NT2/D1 (cell line): ENCODE measurements at regions not wholly inside any gene's neighbourhood (a gene's known extent, or its start where the extent isn't known, plus 50 kb on each side); places are given as distances from the start of the nearest gene placed in this dataset.

Experiments used
- DNase-seq: peaks from one replicate; pipeline ENCODE4 v3.0.0-alpha.2; 2011; ENCODE audit warnings: low read depth, low spot score
- H3K27me3 ChIP-seq: 2 replicates; pipeline ENCODE4 v1.6.0; 2011; ENCODE audit warnings: mild to moderate bottlenecking; ENCODE audit not compliant: insufficient read length, insufficient read depth
- H3K36me3 ChIP-seq: 2 replicates; pipeline ENCODE4 v1.6.1; 2011; ENCODE audit warnings: mild to moderate bottlenecking, low read length, mixed read lengths; ENCODE audit not compliant: insufficient read depth, insufficient read length
- H3K4me1 ChIP-seq: 2 replicates; pipeline ENCODE4 v1.5.1; 2011; ENCODE audit not compliant: insufficient read depth, insufficient read length
- H3K4me3 ChIP-seq: 2 replicates; pipeline ENCODE4 v1.5.1; 2011; ENCODE audit warnings: low read depth; ENCODE audit not compliant: insufficient read length
- H3K9ac ChIP-seq: 2 replicates; pipeline ENCODE4 v1.6.0; 2011; ENCODE audit warnings: low read depth; ENCODE audit not compliant: insufficient read length
- H3K9me3 ChIP-seq: 2 replicates; pipeline ENCODE4 v1.5.1; 2011; ENCODE audit warnings: mild to moderate bottlenecking, low read length; ENCODE audit not compliant: insufficient read depth
- SUZ12 ChIP-seq: IDR thresholded peaks from 2 replicates; pipeline ENCODE4 v1.6.1; 2011; ENCODE audit not compliant: insufficient read length, insufficient read depth; ENCODE audit errors: extremely low read depth
- YY1 ChIP-seq: IDR thresholded peaks from 2 replicates; pipeline ENCODE4 v1.6.1; 2011; ENCODE audit not compliant: insufficient read length, insufficient read depth
- ZNF274 ChIP-seq: IDR thresholded peaks from 2 replicates; pipeline ENCODE4 v1.6.1; 2011; ENCODE audit warnings: mild to moderate bottlenecking, low read depth, low read length

DNA sequence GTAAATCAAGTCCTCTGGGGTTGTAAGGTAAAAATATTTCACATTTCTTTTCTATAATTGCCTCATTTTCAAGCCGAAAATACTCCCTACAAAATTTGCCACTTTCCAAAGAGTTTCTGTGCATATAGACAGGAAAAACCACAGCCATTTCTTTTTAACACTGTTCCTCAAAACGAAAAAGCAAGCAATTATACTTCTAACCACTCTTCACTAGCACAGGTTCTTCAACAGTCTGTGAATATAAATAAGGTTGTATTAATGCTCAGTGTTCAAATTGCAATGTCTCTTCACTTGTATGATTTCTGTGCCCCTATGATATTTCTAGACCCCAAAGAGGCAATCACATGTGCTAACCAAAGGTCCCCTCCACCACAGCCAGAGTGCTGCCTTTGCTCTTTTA is 206.0 kb downstream of the SIM1 start:
- H3K9me3 ChIP-seq = no peaks in the 10 kb centered on the region
- no peak for DNase-seq
- TF ChIP-seq YY1 (no peak), ZNF274 (no peak), SUZ12 (no peak)
- H3K4me1 ChIP-seq = no peaks in the 10 kb centered on the region
- no peak overlapping the region for H3K4me3 ChIP-seq
- no peak overlapping the region for H3K9ac ChIP-seq
- H3K36me3 ChIP-seq = no peaks in the 10 kb centered on the region
- H3K27me3 ChIP-seq = no peaks in the 10 kb centered on the region

DNA sequence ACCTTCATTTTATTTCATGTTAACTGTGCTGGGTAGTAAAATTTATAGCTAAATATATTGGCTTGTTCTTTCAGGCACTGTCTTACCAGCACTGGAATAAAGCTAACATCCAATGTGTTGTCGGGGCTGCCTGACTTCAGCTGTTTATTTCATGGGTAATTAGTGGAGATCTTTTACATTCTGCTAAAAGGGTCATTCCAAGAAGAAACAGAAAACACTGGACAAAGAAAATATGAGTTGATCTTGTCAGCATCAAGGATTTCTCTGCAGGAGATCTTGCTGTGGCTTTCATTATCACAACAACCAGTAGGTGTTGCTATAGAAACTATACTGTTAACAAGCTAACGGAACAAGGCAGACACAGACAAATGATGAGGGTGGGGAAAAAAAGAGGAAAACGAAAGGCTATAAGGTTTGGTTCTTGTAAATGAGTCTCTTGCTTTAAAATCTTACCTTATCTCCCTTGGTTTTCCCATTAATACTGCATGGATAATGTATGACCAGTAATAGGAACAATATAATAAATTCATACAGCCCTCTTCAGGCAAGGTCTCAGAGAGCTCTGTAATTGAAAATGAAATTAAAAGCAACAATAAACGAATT is 206.8 kb downstream of the SIM1 start:
- H3K36me3 ChIP-seq = no peaks in the 10 kb centered on the region
- no peaks in the 10 kb centered on the region for H3K4me1 ChIP-seq
- H3K9me3 ChIP-seq = no peaks in the 10 kb centered on the region
- DNase-seq = no peak
- TF ChIP-seq YY1 (no peak), ZNF274 (no peak), SUZ12 (no peak)
- no peak overlapping the region for H3K4me3 ChIP-seq
- no peak overlapping the region for H3K9ac ChIP-seq
- no peaks in the 10 kb centered on the region for H3K27me3 ChIP-seq

DNA sequence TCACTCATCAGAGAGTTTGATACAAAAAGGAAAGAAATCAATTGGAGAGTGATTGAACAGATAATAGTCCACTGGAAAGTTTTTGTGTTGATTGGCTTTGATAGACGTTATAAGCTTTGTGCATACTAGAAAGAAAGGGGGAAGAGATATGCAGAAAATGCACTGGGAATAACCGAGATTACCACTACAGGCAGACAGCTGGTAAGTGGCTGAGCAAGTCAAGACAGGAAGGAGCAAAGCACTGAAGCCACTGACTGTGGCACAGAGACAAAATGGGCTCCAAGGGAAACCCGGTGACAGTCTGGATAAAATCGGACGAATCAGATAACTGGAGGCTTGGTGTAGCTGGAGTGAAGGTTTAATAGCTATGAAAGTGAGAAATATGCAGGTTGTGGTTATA is 209.0 kb downstream of the SIM1 start:
- no peaks in the 10 kb centered on the region for H3K4me1 ChIP-seq
- H3K9me3 ChIP-seq = no peaks in the 10 kb centered on the region
- H3K36me3 ChIP-seq = no peaks in the 10 kb centered on the region
- no peak overlapping the region for H3K9ac ChIP-seq
- no peaks in the 10 kb centered on the region for H3K27me3 ChIP-seq
- H3K4me3 ChIP-seq = no peak overlapping the region
- no peak for DNase-seq
- TF ChIP-seq YY1 (no peak), ZNF274 (no peak), SUZ12 (no peak)

DNA sequence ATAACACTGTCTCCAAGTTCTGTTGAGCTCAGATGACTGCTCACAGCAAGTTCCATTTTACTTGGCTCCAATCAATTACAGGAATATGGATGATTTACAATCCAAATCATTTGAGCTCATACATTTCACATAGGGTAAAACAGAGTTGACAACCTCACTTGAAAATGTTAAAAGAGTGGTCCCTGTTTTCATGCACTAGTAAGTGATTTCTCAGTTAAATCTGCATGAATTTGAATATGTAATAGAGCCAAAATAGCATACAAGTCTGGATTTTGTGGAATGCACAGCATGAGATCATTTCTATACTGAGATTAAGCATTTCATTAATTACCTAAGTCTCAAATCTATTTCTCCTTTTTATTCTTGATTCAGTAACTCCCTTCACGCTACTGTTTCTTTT is 217.6 kb downstream of the SIM1 start:
- TF ChIP-seq YY1 (no peak), ZNF274 (no peak), SUZ12 (no peak)
- Histone ChIP-seq H3K9me3 (no peaks in the 10 kb centered on the region), H3K4me1 (no peaks in the 10 kb centered on the region), H3K27me3 (no peaks in the 10 kb centered on the region), H3K36me3 (no peaks in the 10 kb centered on the region), H3K9ac (no peak overlapping the region), H3K4me3 (no peak overlapping the region)
- DNase-seq = no peak

DNA sequence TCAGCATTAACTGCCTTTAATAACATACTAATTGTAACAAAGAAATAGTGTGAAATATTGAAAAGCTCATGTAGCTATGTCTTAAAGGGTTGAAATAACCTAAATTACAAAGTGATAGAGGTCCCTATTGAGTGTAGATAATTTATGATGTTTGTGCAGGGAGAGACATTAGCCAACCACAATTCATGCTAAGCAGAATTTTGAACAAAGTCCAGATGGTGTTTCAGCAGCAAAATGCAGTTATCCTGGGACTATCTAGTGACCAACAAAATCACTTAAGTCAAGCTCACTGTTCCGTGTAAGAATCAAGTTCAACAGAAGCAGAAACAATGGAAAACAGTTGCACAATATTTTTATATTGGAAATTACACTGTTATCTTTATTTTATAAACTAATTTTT is 218.5 kb downstream of the SIM1 start:
- no peak for DNase-seq
- Histone ChIP-seq H3K27me3 (no peaks in the 10 kb centered on the region), H3K4me1 (no peaks in the 10 kb centered on the region), H3K36me3 (no peaks in the 10 kb centered on the region), H3K9ac (no peak overlapping the region), H3K4me3 (no peak overlapping the region), H3K9me3 (no peaks in the 10 kb centered on the region)
- no peak for TF ChIP-seq ZNF274
- TF ChIP-seq YY1 = no peak
- TF ChIP-seq SUZ12 = no peak

DNA sequence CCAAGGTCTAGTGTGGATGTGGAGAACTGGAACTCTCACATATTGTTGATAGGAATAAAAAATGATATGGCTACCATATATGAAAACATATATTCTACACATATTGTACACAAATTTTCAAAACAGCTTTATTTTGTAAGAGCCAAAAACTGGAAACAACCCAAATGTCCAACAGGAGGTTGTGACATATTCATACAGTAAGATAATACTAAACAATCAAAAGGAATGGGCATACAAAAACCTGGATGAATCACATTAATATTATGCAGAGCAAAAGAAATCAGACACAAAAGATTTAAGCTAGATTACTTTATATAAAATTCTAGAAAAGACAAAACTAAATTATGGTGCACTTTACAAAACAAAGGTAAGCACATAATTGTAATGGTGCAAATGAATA is 223.9 kb downstream of the SIM1 start:
- Histone ChIP-seq H3K36me3 (no peaks in the 10 kb centered on the region), H3K9me3 (no peaks in the 10 kb centered on the region), H3K27me3 (no peaks in the 10 kb centered on the region), H3K9ac (no peak overlapping the region), H3K4me1 (no peaks in the 10 kb centered on the region), H3K4me3 (no peak overlapping the region)
- TF ChIP-seq SUZ12 (no peak), YY1 (no peak), ZNF274 (no peak)
- no peak for DNase-seq

DNA sequence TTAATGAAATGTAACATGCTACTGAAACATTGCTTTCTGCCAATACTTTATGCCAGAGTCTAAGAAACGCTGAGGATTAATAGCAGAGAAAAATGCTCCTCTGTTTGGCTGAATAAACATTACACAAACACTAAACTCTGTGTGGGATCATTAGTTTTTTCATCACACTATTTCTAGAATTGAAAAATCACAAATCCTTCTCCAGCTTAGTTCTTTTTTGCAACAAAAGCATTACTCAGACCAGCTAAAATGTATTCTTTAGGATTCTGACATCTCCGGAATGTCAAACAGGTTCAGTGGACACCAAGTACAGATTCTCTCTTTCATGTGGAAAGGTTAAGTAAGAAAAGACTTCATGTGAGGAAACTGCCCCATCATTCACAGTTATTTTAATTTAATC is 226.9 kb downstream of the SIM1 start:
- no peaks in the 10 kb centered on the region for H3K4me1 ChIP-seq
- no peak overlapping the region for H3K9ac ChIP-seq
- H3K4me3 ChIP-seq = no peak overlapping the region
- DNase-seq = no peak
- TF ChIP-seq ZNF274 = no peak
- TF ChIP-seq YY1 = no peak
- TF ChIP-seq SUZ12 = no peak
- H3K36me3 ChIP-seq = no peaks in the 10 kb centered on the region
- H3K9me3 ChIP-seq = no peaks in the 10 kb centered on the region
- no peaks in the 10 kb centered on the region for H3K27me3 ChIP-seq
